ENCODE measurements at regions not wholly inside any gene's neighbourhood (a gene's known extent, or its start where the extent isn't known, plus 50 kb on each side); places are given as distances from the start of the nearest gene placed in this dataset.

GRCh38 chr4:124017185-124017785, 620.7 kb downstream of the SPRY1 start:
- no peaks in the 10 kb centered on the region for H3K9me3 ChIP-seq (ENCODE audit: insufficient read depth, low read depth, low read length)
- peaks cover 18% of the 10 kb centered on the region for H3K4me1 Mint-ChIP-seq (ENCODE audit: low read depth, unreplicated experiment)
- H3K27me3 ChIP-seq (ENCODE audit: insufficient read depth, low read length), result no peaks in the 10 kb centered on the region
- H3K4me1 ChIP-seq (ENCODE audit: insufficient read depth, low read length), result no peaks in the 10 kb centered on the region
- no peak overlapping the region for H3K4me2 ChIP-seq (ENCODE audit: low read length)
- no peaks in the 10 kb centered on the region for H4K20me1 ChIP-seq (ENCODE audit: insufficient read depth, low read length)
- no peaks in the 10 kb centered on the region for H3K27me3 Mint-ChIP-seq (ENCODE audit: low read depth, unreplicated experiment)
- no peak overlapping the region for H2AFZ ChIP-seq (ENCODE audit: low read depth, low read length)
- no peaks in the 10 kb centered on the region for H3K36me3 Mint-ChIP-seq (ENCODE audit: low read depth, unreplicated experiment)
- no peak overlapping the region for H3K27ac ChIP-seq (ENCODE audit: low read depth, low read length)
- H3K27ac Mint-ChIP-seq (ENCODE audit: unreplicated experiment), result no peak overlapping the region
- no peaks in the 10 kb centered on the region for H3K36me3 ChIP-seq (ENCODE audit: insufficient read depth, low read length)
- H3K9me3 Mint-ChIP-seq (ENCODE audit: unreplicated experiment), result no peaks in the 10 kb centered on the region
- H3K9ac ChIP-seq (ENCODE audit: low read length), result no peak overlapping the region
- FAIRE-seq, result no peak
- no peak for DNase-seq (ENCODE audit: low read depth)
- no peak for TF ChIP-seq EZH2 (IDR thresholded peaks at IDR 0.05; ENCODE audit: insufficient read depth, low read length)
- no peak for TF ChIP-seq CTCF (IDR thresholded peaks at IDR 0.05; ENCODE audit: insufficient read depth, low read depth, low read length)
- no peak overlapping the region for H3K4me3 Mint-ChIP-seq (ENCODE audit: unreplicated experiment)
- no peak overlapping the region for H3K4me3 ChIP-seq (ENCODE audit: insufficient read depth, low read depth, low read length)
- H3K79me2 ChIP-seq (ENCODE audit: insufficient read depth, low read length), result no peaks in the 10 kb centered on the region

- no peak overlapping the region for H3K27ac ChIP-seq (ENCODE audit: low read depth, low read length)
- H4K20me1 ChIP-seq (ENCODE audit: insufficient read depth, low read length), result no peaks in the 10 kb centered on the region
- no peaks in the 10 kb centered on the region for H3K9me3 ChIP-seq (ENCODE audit: insufficient read depth, low read depth, low read length)
- DNase-seq (ENCODE audit: low read depth), result peak; percentile 59
- no peaks in the 10 kb centered on the region for H3K36me3 ChIP-seq (ENCODE audit: insufficient read depth, low read length)
- no peak for FAIRE-seq
- Mint-ChIP-seq H3K27me3 (ENCODE audit: low read depth, unreplicated experiment) (no peaks in the 10 kb centered on the region), H3K4me1 (ENCODE audit: low read depth, unreplicated experiment) (peaks cover 18% of the 10 kb centered on the region), H3K27ac (ENCODE audit: unreplicated experiment) (peak overlapping the region; percentile 66), H3K9me3 (ENCODE audit: unreplicated experiment) (no peaks in the 10 kb centered on the region), H3K4me3 (ENCODE audit: unreplicated experiment) (no peak overlapping the region), H3K36me3 (ENCODE audit: low read depth, unreplicated experiment) (no peaks in the 10 kb centered on the region)
- no peaks in the 10 kb centered on the region for H3K27me3 ChIP-seq (ENCODE audit: insufficient read depth, low read length)
- no peak overlapping the region for H3K4me3 ChIP-seq (ENCODE audit: insufficient read depth, low read depth, low read length)
- no peak for TF ChIP-seq EZH2 (IDR thresholded peaks at IDR 0.05; ENCODE audit: insufficient read depth, low read length)
- TF ChIP-seq CTCF (IDR thresholded peaks at IDR 0.05; ENCODE audit: insufficient read depth, low read depth, low read length), result no peak
- H3K79me2 ChIP-seq (ENCODE audit: insufficient read depth, low read length), result no peaks in the 10 kb centered on the region
- no peaks in the 10 kb centered on the region for H3K4me1 ChIP-seq (ENCODE audit: insufficient read depth, low read length)
- H2AFZ ChIP-seq (ENCODE audit: low read depth, low read length), result peak overlapping the region; percentile 39
- H3K4me2 ChIP-seq (ENCODE audit: low read length), result peak overlapping the region; percentile 17
- no peak overlapping the region for H3K9ac ChIP-seq (ENCODE audit: low read length)
These were observed 622.1 kb downstream of the SPRY1 start for GRCh38 chr4:124018383-124019317.
